ENCODE measurements at regions not wholly inside any gene's neighbourhood (a gene's known extent, or its start where the extent isn't known, plus 50 kb on each side); places are given as distances from the start of the nearest gene placed in this dataset.

- TF ChIP-seq BORCS8-MEF2B (CRISPR knock-in tag; IDR thresholded peaks at IDR 0.05), result no peak
- TF ChIP-seq ZSCAN30 (CRISPR knock-in tag; IDR thresholded peaks at IDR 0.05), result no peak
- no peak for TF ChIP-seq ZNF672 (CRISPR knock-in tag; IDR thresholded peaks at IDR 0.05)
- peak; percentile 99 for TF ChIP-seq BCL6 (CRISPR knock-in tag; IDR thresholded peaks at IDR 0.05)
- TF ChIP-seq ZNF335 (CRISPR knock-in tag; IDR thresholded peaks at IDR 0.05), result no peak
- no peak for TF ChIP-seq TP53 (CRISPR knock-in tag; conservative IDR thresholded peaks at IDR 0.05)
- TF ChIP-seq TERF1 (CRISPR knock-in tag; IDR thresholded peaks at IDR 0.05), result no peak
- no peak for TF ChIP-seq SIX1 (CRISPR knock-in tag; IDR thresholded peaks at IDR 0.05; ENCODE audit: borderline replicate concordance)
- peak; percentile 42; the same call in 1 of the 2 replicates for TF ChIP-seq MED1 (CRISPR knock-in tag; IDR thresholded peaks at IDR 0.05)
- no peak for TF ChIP-seq REL (CRISPR knock-in tag; conservative IDR thresholded peaks at IDR 0.05)
- TF ChIP-seq KDM2A (CRISPR knock-in tag; IDR thresholded peaks at IDR 0.05; ENCODE audit: borderline replicate concordance, low read depth), result no peak
- no peak for TF ChIP-seq PPARG (CRISPR knock-in tag; conservative IDR thresholded peaks at IDR 0.05)
- TF ChIP-seq ZBTB3 (CRISPR knock-in tag; IDR thresholded peaks at IDR 0.05; ENCODE audit: borderline replicate concordance, low read depth), result no peak
- TF ChIP-seq ZBTB10 (CRISPR knock-in tag; IDR thresholded peaks at IDR 0.05; ENCODE audit: borderline replicate concordance), result no peak
- peak; percentile 47; the same call in 1 of the 2 replicates for TF ChIP-seq MIXL1 (CRISPR knock-in tag; IDR thresholded peaks at IDR 0.05)
- TF ChIP-seq ZNF33B (CRISPR knock-in tag; IDR thresholded peaks at IDR 0.05), result no peak
- no peak for TF ChIP-seq NRL (CRISPR knock-in tag; IDR thresholded peaks at IDR 0.05; ENCODE audit: borderline replicate concordance)
- no peak for TF ChIP-seq ZSCAN20 (CRISPR knock-in tag; IDR thresholded peaks at IDR 0.05; ENCODE audit: borderline replicate concordance)
- no peak for TF ChIP-seq ZBTB20 (CRISPR knock-in tag; IDR thresholded peaks at IDR 0.05; ENCODE audit: borderline replicate concordance, low read depth)
- TF ChIP-seq ZNF775 (CRISPR knock-in tag; IDR thresholded peaks at IDR 0.05; ENCODE audit: borderline replicate concordance), result no peak
- TF ChIP-seq EP300 (IDR thresholded peaks at IDR 0.05; ENCODE audit: low read depth in 2 of 2, low read length in 2 of 2), result peak in 1 of 2 experiments; percentile 40; a peak in 1 of 4 replicates
- no peak; the same call in 1 of the 2 replicates for TF ChIP-seq EP300 (CRISPR knock-in tag; IDR thresholded peaks at IDR 0.05; ENCODE audit: borderline replicate concordance)
- no peak for TF ChIP-seq ZNF224 (CRISPR knock-in tag; IDR thresholded peaks at IDR 0.05)
- no peak for TF ChIP-seq ZNF724P (CRISPR knock-in tag; IDR thresholded peaks at IDR 0.05; ENCODE audit: borderline replicate concordance)
- TF ChIP-seq ATF7-NPFF (CRISPR knock-in tag; IDR thresholded peaks at IDR 0.05; ENCODE audit: low read depth), result no peak
- TF ChIP-seq LCORL (IDR thresholded peaks at IDR 0.05), result no peak
- no peak for TF ChIP-seq LCORL (CRISPR knock-in tag; IDR thresholded peaks at IDR 0.05)
- TF ChIP-seq ZNF382 (CRISPR knock-in tag; IDR thresholded peaks at IDR 0.05; ENCODE audit: borderline replicate concordance), result no peak
- TF ChIP-seq FOXK1 (CRISPR knock-in tag; IDR thresholded peaks at IDR 0.05; ENCODE audit: borderline replicate concordance, low read depth), result 0 out of 2 replicates have a peak, but pooled peaks have one; percentile 40
Measured at GRCh38 chr7:156379324-156380070, 261.1 kb upstream of the RNF32 start (continued).

Data from HepG2 (cell line).